ENCODE measurements at regions not wholly inside any gene's neighbourhood (a gene's known extent, or its start where the extent isn't known, plus 50 kb on each side); places are given as distances from the start of the nearest gene placed in this dataset.

DNA sequence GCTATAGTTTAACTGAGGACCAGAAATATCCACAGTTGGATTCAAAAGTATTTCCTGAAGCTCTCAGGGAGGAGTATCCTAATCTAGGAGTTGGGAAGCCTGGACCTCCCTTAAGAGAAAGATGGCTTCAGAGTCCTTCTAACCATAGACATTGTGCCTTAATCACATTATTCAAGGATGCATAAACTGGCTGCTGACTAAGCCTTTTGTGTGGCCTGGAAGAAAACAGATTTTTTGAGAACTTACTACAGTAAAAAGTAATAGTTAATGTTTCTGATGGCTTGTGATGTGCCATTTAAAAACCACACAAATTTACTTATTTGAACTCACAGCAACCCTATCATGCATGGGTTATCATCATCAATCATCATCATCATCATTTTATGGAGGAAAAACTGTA is 126.2 kb upstream of the RPL38 start:
- BruUV-seq (replicated peaks) = no TSS peak
- CTCF ChIA-PET = no interaction called here
- no peaks in the 10 kb centered on the region for H3K36me3 ChIP-seq (ENCODE audit: control insufficient read depth in 1 of 2, insufficient read depth in 2 of 2, low read length in 2 of 2)

DNA sequence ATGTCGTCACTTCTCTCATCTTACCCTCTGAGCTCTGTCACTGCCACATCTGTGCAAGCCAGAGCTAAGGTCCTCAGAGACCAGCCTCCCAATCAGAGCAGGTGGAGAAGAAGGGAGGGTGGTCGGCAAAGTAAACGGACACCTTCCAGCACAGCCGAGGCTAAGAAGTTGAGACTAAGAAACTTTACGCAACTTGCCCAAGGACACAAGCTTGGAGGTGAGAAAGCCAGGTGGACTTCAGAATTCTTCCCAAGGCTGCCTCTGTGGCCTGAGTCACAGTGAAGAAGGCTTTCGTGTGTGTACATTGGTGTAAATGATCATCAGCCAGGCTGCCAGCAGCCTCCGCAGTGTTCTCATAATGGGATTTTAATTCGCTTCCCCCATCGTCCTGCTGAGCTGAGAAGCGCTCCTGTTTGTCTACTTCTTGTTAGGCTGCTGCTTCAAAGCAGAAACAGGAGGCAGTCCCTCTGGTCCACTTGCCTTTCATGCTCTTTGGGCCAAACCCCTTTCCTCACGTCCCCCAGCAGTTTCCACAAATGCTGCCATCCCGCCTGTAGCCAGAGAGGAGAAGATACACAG is 125.0 kb upstream of the RPL38 start:
- Histone ChIP-seq H3K9me2 (ENCODE audit: insufficient read depth) (no peaks in the 10 kb centered on the region), H4K20me1 (ENCODE audit: insufficient read depth) (no peaks in the 10 kb centered on the region), H3K9ac (ENCODE audit: low read length) (no peak overlapping the region), H3K36me3 (ENCODE audit: control insufficient read depth in 1 of 2, insufficient read depth in 2 of 2, low read length in 2 of 2) (no peaks in the 10 kb centered on the region), H3K79me2 (ENCODE audit: insufficient read depth, low read length) (no peaks in the 10 kb centered on the region), H3K4me3 (replicated peaks in 1 of 2; ENCODE audit: low read depth in 1 of 2, low read length in 2 of 2) (no peak overlapping the region), H3K9me3 (ENCODE audit: control insufficient read depth in 1 of 2, insufficient read depth in 1 of 2, low read depth in 1 of 2, low read length in 2 of 2) (peaks cover 4% of the 10 kb centered on the region in 2 experiments; a peak in 2 of 4 replicates), H3K4me1 (ENCODE audit: control insufficient read depth in 1 of 2, insufficient read depth in 2 of 2, low read length in 2 of 2) (no peaks in the 10 kb centered on the region), H3K27me3 (ENCODE audit: insufficient read depth, low read length) (peaks cover 25% of the 10 kb centered on the region; the same call in 1 of the 2 replicates), H3K4me2 (ENCODE audit: low read length) (no peak overlapping the region), H2AFZ (ENCODE audit: low read depth, low read length, poor library complexity, severe bottlenecking) (no peak overlapping the region), H3K27ac (ENCODE audit: low read depth, low read length) (no peak overlapping the region)
- ChIA-PET CTCF (interaction anchor here (1.7 kb wide), 1 partner anchor 11 kb away, joined by 4 read pairs; no protein-coding TSS in a partner anchor), POLR2A (interaction anchor here (0.8 kb wide), 1 partner anchor 11 kb away, joined by 3 read pairs; no protein-coding TSS in a partner anchor), RAD21 (ENCODE audit: low non-redundant PET in 1 of 2, low total read pairs in 2 of 2, uncharacterized antibody in 2 of 2, unreplicated experiment in 2 of 2) (no interaction called here)
- BruUV-seq (replicated peaks) = no TSS peak
- ATAC-seq (no peak), DNase-seq (ENCODE audit: low read depth, low spot score) (no peak)
- intact Hi-C loops (cut with micrococcal nuclease) = no loop called here
- TF ChIP-seq ELF1 (IDR thresholded peaks at IDR 0.05; ENCODE audit: borderline replicate concordance, low read depth) = no peak
- TF ChIP-seq TCF7L2 (IDR thresholded peaks at IDR 0.05; ENCODE audit: borderline replicate concordance, extremely low read depth, insufficient read depth, insufficient read length) = no peak
- TF ChIP-seq JUND (IDR thresholded peaks at IDR 0.05) = no peak
- TF ChIP-seq, protein P1, sequence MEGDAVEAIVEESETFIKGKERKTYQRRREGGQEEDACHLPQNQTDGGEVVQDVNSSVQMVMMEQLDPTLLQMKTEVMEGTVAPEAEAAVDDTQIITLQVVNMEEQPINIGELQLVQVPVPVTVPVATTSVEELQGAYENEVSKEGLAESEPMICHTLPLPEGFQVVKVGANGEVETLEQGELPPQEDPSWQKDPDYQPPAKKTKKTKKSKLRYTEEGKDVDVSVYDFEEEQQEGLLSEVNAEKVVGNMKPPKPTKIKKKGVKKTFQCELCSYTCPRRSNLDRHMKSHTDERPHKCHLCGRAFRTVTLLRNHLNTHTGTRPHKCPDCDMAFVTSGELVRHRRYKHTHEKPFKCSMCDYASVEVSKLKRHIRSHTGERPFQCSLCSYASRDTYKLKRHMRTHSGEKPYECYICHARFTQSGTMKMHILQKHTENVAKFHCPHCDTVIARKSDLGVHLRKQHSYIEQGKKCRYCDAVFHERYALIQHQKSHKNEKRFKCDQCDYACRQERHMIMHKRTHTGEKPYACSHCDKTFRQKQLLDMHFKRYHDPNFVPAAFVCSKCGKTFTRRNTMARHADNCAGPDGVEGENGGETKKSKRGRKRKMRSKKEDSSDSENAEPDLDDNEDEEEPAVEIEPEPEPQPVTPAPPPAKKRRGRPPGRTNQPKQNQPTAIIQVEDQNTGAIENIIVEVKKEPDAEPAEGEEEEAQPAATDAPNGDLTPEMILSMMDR (IDR thresholded peaks at IDR 0.05 in 2 of 3, conservative IDR thresholded peaks at IDR 0.05 in 1 of 3; ENCODE audit: borderline replicate concordance in 1 of 3, insufficient read depth in 1 of 3, low read depth in 2 of 3, low read length in 2 of 3) = no peak
- TF ChIP-seq, protein P2, sequence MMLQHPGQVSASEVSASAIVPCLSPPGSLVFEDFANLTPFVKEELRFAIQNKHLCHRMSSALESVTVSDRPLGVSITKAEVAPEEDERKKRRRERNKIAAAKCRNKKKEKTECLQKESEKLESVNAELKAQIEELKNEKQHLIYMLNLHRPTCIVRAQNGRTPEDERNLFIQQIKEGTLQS (IDR thresholded peaks at IDR 0.05) = no peak
- no peak for TF ChIP-seq CEBPB (IDR thresholded peaks at IDR 0.05; ENCODE audit: low read depth)
- TF ChIP-seq POLR2AphosphoS5 (IDR thresholded peaks at IDR 0.05; ENCODE audit: low read depth, low read length) = no peak

More for the DNA sequence above, 126.2 kb upstream of the RPL38 start:
- Histone ChIP-seq H3K4me2 (ENCODE audit: low read length) (no peak overlapping the region), H3K9me3 (ENCODE audit: control insufficient read depth in 1 of 2, insufficient read depth in 1 of 2, low read depth in 1 of 2, low read length in 2 of 2) (peaks cover 4% of the 10 kb centered on the region in 2 experiments; a peak in 2 of 4 replicates), H3K9me2 (ENCODE audit: insufficient read depth) (no peaks in the 10 kb centered on the region), H3K4me3 (replicated peaks in 1 of 2; ENCODE audit: low read depth in 1 of 2, low read length in 2 of 2) (no peak overlapping the region), H3K27ac (ENCODE audit: low read depth, low read length) (no peak overlapping the region), H4K20me1 (ENCODE audit: insufficient read depth) (no peaks in the 10 kb centered on the region), H3K4me1 (ENCODE audit: control insufficient read depth in 1 of 2, insufficient read depth in 2 of 2, low read length in 2 of 2) (no peaks in the 10 kb centered on the region), H3K27me3 (ENCODE audit: insufficient read depth, low read length) (peaks cover 16% of the 10 kb centered on the region; the same call in 1 of the 2 replicates), H2AFZ (ENCODE audit: low read depth, low read length, poor library complexity, severe bottlenecking) (no peak overlapping the region), H3K79me2 (ENCODE audit: insufficient read depth, low read length) (no peaks in the 10 kb centered on the region), H3K9ac (ENCODE audit: low read length) (no peak overlapping the region)
- POLR2A ChIA-PET = no interaction called here
- intact Hi-C loops (cut with micrococcal nuclease) = no loop called here
- ATAC-seq = no peak
- RAD21 ChIA-PET (ENCODE audit: low non-redundant PET in 1 of 2, low total read pairs in 2 of 2, uncharacterized antibody in 2 of 2, unreplicated experiment in 2 of 2) = no interaction called here
- no peak for TF ChIP-seq FOSL1 (IDR thresholded peaks at IDR 0.05; ENCODE audit: low read depth)
- TF ChIP-seq, protein P3, sequence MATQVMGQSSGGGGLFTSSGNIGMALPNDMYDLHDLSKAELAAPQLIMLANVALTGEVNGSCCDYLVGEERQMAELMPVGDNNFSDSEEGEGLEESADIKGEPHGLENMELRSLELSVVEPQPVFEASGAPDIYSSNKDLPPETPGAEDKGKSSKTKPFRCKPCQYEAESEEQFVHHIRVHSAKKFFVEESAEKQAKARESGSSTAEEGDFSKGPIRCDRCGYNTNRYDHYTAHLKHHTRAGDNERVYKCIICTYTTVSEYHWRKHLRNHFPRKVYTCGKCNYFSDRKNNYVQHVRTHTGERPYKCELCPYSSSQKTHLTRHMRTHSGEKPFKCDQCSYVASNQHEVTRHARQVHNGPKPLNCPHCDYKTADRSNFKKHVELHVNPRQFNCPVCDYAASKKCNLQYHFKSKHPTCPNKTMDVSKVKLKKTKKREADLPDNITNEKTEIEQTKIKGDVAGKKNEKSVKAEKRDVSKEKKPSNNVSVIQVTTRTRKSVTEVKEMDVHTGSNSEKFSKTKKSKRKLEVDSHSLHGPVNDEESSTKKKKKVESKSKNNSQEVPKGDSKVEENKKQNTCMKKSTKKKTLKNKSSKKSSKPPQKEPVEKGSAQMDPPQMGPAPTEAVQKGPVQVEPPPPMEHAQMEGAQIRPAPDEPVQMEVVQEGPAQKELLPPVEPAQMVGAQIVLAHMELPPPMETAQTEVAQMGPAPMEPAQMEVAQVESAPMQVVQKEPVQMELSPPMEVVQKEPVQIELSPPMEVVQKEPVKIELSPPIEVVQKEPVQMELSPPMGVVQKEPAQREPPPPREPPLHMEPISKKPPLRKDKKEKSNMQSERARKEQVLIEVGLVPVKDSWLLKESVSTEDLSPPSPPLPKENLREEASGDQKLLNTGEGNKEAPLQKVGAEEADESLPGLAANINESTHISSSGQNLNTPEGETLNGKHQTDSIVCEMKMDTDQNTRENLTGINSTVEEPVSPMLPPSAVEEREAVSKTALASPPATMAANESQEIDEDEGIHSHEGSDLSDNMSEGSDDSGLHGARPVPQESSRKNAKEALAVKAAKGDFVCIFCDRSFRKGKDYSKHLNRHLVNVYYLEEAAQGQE (IDR thresholded peaks at IDR 0.05; ENCODE audit: low read depth) = no peak
- no peak for DNase-seq (ENCODE audit: low read depth, low spot score)

Data from HCT116 (cell line).